Lower leg skin (tissue), 3 donors: ENCODE measurements at regions not wholly inside any gene's neighbourhood (a gene's known extent, or its start where the extent isn't known, plus 50 kb on each side); places are given as distances from the start of the nearest gene placed in this dataset.

Source experiments
- CTCF ChIP-seq, 3 donors: fragments of 450-650 bp; IDR thresholded peaks; one replicate each; pipeline ENCODE4 v1.5.1; 2016; ENCODE audit warnings: antibody characterized with exemption in 3 of 3, mild to moderate bottlenecking in 3 of 3, moderate library complexity in 2 of 3
- POLR2A ChIP-seq, 2 donors: fragments of 450-650 bp; IDR thresholded peaks; one replicate each; pipeline ENCODE4 v1.6.1; 2016 to 2017; ENCODE audit warnings: antibody characterized with exemption in 2 of 2, mild to moderate bottlenecking in 1 of 2, moderate library complexity in 1 of 2

GRCh38 chr5:15439801-15440200 lies 60.2 kb upstream of the FBXL7 start:
- no peak for TF ChIP-seq CTCF (IDR thresholded peaks at IDR 0.05)
- no peak for TF ChIP-seq POLR2A (IDR thresholded peaks at IDR 0.05)
